Heart left ventricle (tissue), 16 donors: ENCODE measurements at regions not wholly inside any gene's neighbourhood (a gene's known extent, or its start where the extent isn't known, plus 50 kb on each side); places are given as distances from the start of the nearest gene placed in this dataset.

Experiments used
- ATAC-seq, 4 donors: fragments of 200-7000 bp; cut with Tn5 transposase; one replicate each; pipeline ENCODE4 v1.9.1; 2020 to 2022; ENCODE audit warnings: moderate library complexity in 4 of 4, mild to moderate bottlenecking in 3 of 4, moderate number of reproducible peaks in 1 of 4
- DNase-seq, 5 donors: peaks; one replicate each; pipeline ENCODE4 v3.0.0-alpha.2; 2020
- H3K27ac ChIP-seq, 12 donors: fragments of 200-600 bp; sonication (generic) in 4 of 12; one replicate each; pipeline versions ENCODE4 v1.5.0 to v1.8.0; 2016 to 2022; ENCODE audit warnings: mild to moderate bottlenecking in 2 of 12
- H3K27me3 ChIP-seq, 9 donors: fragments of 200-600 bp; sonication (generic) in 2 of 9; one replicate each; pipeline versions ENCODE4 v1.5.1 to v1.8.0; 2016 to 2022; ENCODE audit warnings: mild to moderate bottlenecking in 3 of 9
- H3K36me3 ChIP-seq, 9 donors: fragments of 200-600 bp; sonication (generic) in 2 of 9; one replicate each; pipeline versions ENCODE4 v1.5.0 to v1.8.0; 2018 to 2022; ENCODE audit warnings: mild to moderate bottlenecking in 2 of 9
- H3K4me1 ChIP-seq, 12 donors: fragments of 200-600 bp; sonication (generic) in 4 of 12; one replicate each; pipeline versions ENCODE4 v1.5.0 to v1.8.0; 2016 to 2022; ENCODE audit warnings: mild to moderate bottlenecking in 3 of 12
- H3K4me3 ChIP-seq, 12 donors: fragments of 200-600 bp; sonication (generic) in 4 of 12; one replicate each; pipeline versions ENCODE4 v1.5.0 to v1.8.0; 2017 to 2022; ENCODE audit warnings: mild to moderate bottlenecking in 9 of 12, moderate library complexity in 4 of 12
- H3K9me3 ChIP-seq, 12 donors: fragments of 200-600 bp; sonication (generic) in 4 of 12; one replicate each; pipeline versions ENCODE4 v1.5.0 to v1.8.0; 2016 to 2022; ENCODE audit warnings: mild to moderate bottlenecking in 1 of 12
- POLR2A ChIP-seq, 2 donors: fragments of 450-650 bp; IDR thresholded peaks; one replicate each; pipeline ENCODE4 v1.6.1; 2017; ENCODE audit warnings: antibody characterized with exemption in 2 of 2, mild to moderate bottlenecking in 2 of 2, moderate library complexity in 2 of 2
- WGBS, 4 donors: extraction: QIAGEN DNeasy Blood & Tissue Kit in 2 of 4; methylation state at CpG; one replicate each; pipeline versions ENCODE4 v1.1.5 to v1.1.7; 2013 to 2018; 5-methylcytosine and 5-hydroxymethylcytosine counted together
- intact Hi-C, 10 donors: fragments of 100-400 bp; cut with DNase I; formaldehyde crosslinking; loops; one replicate each; pipeline versions ENCODE4 v1.11.1 to v1.14.2; 2022
- TF ChIP-seq, protein P1 (sequence below), 12 donors: fragments of 200-600 bp; sonication (generic) in 4 of 12; IDR thresholded peaks; one replicate each; pipeline versions ENCODE4 v1.5.0 to v1.8.0; 2018 to 2022; ENCODE audit warnings: antibody characterized with exemption in 12 of 12, mild to moderate bottlenecking in 5 of 12
- donor health status: ischemic (EF 13 %, LVEDD 7.1; RV severe dilation, severe dysfunction).
- donor health status: healthy with polysubstance abuse.
- donor health status: DM: no; HTN: yes; CAD: no.
- donor health status: DM: no; HTN: no; CAD: no.
- donor health status: ischemic (EF 25% LVEDD 6.9; RV normal size, moderate dysfunction).
- donor health status: ischemic (EF 25% LVEDD 5.7; RV mildly dilated, moderate dysfunction).
- donor health status: healthy.
- donor health status: DM: yes; HTN: yes; CAD: no.
- donor health status: ischemic (EF 35%, LVEDD 5.7; RV mildly dilated, moderate dysfunction).
- donor health status: nonischemic (EF 11% LVEDD 7.7; RV severe dilation, severe dysfunction).
- donor health status: DM: yes; HTN: yes; CAD: no.
- donor health status: PGD.
- donor health status: ischemic (EF 29% LVEDD 5.4; RV normal size, mild dysfunction).
- donor health status: nonischemic (EF 23%, LVEDD 6.1; RV moderate dilation, normal function).

DNA sequence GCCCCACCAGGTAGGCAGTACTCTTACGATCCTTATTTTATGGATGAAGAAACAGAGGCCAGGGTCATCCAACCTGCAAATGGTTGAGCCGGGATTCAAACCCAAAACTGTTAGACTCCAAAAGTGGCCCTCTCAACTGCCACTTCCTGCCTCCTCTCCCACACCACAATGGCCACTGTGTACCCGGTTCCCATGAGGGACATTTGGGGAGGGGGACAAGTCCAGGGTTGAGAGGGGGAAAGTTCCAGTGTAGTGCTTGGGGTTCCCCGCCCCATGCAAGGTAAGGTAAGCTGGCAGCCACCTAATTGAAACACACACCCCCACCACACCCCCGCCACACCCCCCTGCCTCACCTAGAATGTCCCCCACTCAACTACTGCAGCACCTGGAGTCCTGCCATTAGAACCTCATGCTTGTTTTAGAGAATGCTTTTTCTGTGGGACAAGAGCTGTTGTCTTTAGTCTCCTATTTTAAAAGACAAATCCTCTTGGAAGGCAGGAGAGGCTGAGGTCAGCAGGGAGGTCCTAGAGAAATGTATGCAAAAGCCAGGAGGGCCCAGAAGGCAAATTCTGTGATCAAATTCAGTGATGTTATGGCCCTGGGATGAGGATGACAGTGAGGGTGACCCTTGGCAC lies 145.2 kb downstream of the ZFP36L2 start:
- H3K27me3 ChIP-seq, result no peaks in the 10 kb centered on the region
- peak overlapping the region in 7 of 12 donors; percentile 82 to 96 (median 89) for H3K27ac ChIP-seq
- intact Hi-C loops, result loop anchor here in 2 of 10 donors (5.0 kb wide), 2 partner anchors 119 to 141 kb away; no protein-coding TSS in a partner anchor
- H3K4me1 ChIP-seq, result peaks cover 8 to 75% (median 51%) of the 10 kb centered on the region in 12 donors
- TF ChIP-seq, protein P1, sequence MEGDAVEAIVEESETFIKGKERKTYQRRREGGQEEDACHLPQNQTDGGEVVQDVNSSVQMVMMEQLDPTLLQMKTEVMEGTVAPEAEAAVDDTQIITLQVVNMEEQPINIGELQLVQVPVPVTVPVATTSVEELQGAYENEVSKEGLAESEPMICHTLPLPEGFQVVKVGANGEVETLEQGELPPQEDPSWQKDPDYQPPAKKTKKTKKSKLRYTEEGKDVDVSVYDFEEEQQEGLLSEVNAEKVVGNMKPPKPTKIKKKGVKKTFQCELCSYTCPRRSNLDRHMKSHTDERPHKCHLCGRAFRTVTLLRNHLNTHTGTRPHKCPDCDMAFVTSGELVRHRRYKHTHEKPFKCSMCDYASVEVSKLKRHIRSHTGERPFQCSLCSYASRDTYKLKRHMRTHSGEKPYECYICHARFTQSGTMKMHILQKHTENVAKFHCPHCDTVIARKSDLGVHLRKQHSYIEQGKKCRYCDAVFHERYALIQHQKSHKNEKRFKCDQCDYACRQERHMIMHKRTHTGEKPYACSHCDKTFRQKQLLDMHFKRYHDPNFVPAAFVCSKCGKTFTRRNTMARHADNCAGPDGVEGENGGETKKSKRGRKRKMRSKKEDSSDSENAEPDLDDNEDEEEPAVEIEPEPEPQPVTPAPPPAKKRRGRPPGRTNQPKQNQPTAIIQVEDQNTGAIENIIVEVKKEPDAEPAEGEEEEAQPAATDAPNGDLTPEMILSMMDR (IDR thresholded peaks at IDR 0.05), result no peak
- no peak for TF ChIP-seq POLR2A (IDR thresholded peaks at IDR 0.05)
- no peaks in the 10 kb centered on the region for H3K36me3 ChIP-seq
- H3K9me3 ChIP-seq, result no peaks in the 10 kb centered on the region
- no peak for ATAC-seq
- no peak overlapping the region for H3K4me3 ChIP-seq
- no peak for DNase-seq
- WGBS, 4 donors, result 93 to 95% (median 94%) methylated on average over 4 to 5 of the region's 5 CpGs

DNA sequence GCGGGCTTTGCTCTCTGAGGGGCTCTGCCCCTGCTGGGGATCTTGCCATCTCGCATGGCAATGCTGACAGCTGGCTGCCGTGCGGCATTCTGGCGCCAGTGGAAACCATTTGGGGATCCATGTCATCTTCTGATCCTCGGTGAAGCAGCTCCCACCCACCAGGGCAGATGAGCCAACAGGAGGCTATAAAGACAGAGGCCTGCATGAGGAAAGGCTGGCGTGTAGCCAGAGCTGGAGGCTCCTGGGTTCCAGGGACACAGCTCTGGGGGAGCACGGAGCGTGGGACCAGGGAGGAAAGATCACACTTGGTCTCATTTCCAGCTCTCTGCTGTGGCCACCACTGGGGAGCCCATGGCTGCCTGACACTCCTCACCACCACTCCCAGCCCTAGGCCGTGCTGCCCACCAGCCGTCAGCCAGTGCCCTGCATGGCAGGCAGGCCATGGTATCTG lies 145.8 kb downstream of the ZFP36L2 start:
- intact Hi-C loops, result loop anchor here in 2 of 10 donors (5.0 kb wide), 2 partner anchors 118 to 142 kb away; no protein-coding TSS in a partner anchor
- DNase-seq, result peak in 1 of 5 donors; percentile 46
- TF ChIP-seq POLR2A (IDR thresholded peaks at IDR 0.05), result no peak
- TF ChIP-seq, protein P1 (IDR thresholded peaks at IDR 0.05), result no peak
- no peak overlapping the region for H3K4me3 ChIP-seq
- H3K27me3 ChIP-seq, result no peaks in the 10 kb centered on the region
- peak overlapping the region in 3 of 12 donors; percentile 10 to 47 (median 25) for H3K27ac ChIP-seq
- H3K9me3 ChIP-seq, result no peaks in the 10 kb centered on the region
- ATAC-seq, result no peak
- peaks cover 9 to 75% (median 51%) of the 10 kb centered on the region in 12 donors for H3K4me1 ChIP-seq
- H3K36me3 ChIP-seq, result no peaks in the 10 kb centered on the region
- WGBS, 4 donors, result 82 to 95% (median 93%) methylated on average over 8 to 11 of the region's 11 CpGs

DNA sequence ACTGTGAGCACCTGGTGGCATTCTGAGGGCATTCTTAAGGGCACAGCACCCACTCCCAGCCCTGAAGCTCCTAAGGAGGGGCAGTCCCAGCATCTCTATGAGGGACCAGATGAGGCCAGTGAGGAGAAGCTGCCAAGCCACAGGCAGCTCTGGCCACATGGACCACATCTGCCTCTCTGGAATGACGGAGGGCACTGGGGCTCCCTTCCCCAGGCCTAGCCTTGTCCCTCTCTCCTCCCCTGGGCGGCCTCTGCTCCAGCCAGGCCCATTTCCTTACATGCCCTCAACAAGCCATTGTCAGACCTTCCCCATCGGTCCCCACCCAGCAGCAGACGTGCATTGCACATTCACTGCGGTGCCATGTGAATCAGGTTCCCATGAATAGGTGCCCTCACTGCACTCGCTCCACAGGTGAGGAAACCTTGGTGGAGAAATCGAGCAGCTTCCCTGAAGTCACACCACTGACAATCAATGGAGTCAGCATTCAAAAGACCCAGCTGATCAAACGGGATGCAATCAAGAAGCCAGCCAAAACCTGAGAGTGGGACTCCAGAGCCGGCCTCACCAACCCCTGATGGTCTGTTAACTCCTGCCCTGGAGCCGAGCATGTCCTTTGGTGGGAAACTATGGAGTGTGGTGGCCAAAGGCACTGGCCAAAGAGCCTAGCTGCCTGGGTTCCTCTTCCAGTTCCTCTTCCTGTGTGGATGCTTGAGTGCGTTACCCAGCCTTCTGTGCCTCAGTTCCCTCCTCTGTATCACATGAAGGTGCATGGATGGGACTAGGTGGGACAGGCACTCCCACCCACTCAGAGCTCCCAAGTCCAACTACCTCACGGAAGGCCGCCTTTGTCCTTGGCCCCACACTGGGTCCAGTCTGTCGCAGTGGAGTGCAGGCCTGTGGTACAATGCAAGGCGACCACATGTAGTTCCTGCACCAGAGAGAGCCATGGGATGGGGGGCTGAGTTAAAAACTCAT lies 147.3 kb downstream of the ZFP36L2 start:
- intact Hi-C loops, result loop anchor here in 2 of 10 donors (5.0 to 10.0 kb wide), 2 partner anchors 38 to 146 kb away; partner anchors contain the start of gene ZFP36L2 (in 1 of the 2)
- peaks cover 16 to 74% (median 51%) of the 10 kb centered on the region in 12 donors for H3K4me1 ChIP-seq

More for the DNA sequence above, 147.3 kb downstream of the ZFP36L2 start:
- ATAC-seq (no peak), DNase-seq (peak in 1 of 5 donors; percentile 42)
- H3K4me3 ChIP-seq, result no peak overlapping the region
- H3K27me3 ChIP-seq, result no peaks in the 10 kb centered on the region
- peak overlapping the region in 2 of 12 donors; percentile 22 to 23 for H3K27ac ChIP-seq
- TF ChIP-seq, protein P1 (IDR thresholded peaks at IDR 0.05), result no peak
- TF ChIP-seq POLR2A (IDR thresholded peaks at IDR 0.05), result no peak
- 82 to 94% (median 91%) methylated on average over 12 to 15 of the region's 15 CpGs for WGBS, 4 donors
- no peaks in the 10 kb centered on the region for H3K9me3 ChIP-seq
- no peaks in the 10 kb centered on the region for H3K36me3 ChIP-seq
